PC-3 (cell line): ENCODE measurements at regions not wholly inside any gene's neighbourhood (a gene's known extent, or its start where the extent isn't known, plus 50 kb on each side); places are given as distances from the start of the nearest gene placed in this dataset.

Experiments
- EZH2 ChIP-seq: fragments of 300-600 bp; sonication (generic); IDR thresholded peaks from one replicate; pipeline ENCODE4 v1.6.1; 2017; ENCODE audit warnings: antibody characterized with exemption, mild to moderate bottlenecking, low read length; ENCODE audit not compliant: unreplicated experiment
- TF ChIP-seq, protein P1 (sequence below): fragments of 300-600 bp; sonication (generic); conservative IDR thresholded peaks from 2 replicates; pipeline ENCODE4 v1.5.1; 2017; ENCODE audit warnings: antibody characterized with exemption, low read depth, mild to moderate bottlenecking, low read length

DNA sequence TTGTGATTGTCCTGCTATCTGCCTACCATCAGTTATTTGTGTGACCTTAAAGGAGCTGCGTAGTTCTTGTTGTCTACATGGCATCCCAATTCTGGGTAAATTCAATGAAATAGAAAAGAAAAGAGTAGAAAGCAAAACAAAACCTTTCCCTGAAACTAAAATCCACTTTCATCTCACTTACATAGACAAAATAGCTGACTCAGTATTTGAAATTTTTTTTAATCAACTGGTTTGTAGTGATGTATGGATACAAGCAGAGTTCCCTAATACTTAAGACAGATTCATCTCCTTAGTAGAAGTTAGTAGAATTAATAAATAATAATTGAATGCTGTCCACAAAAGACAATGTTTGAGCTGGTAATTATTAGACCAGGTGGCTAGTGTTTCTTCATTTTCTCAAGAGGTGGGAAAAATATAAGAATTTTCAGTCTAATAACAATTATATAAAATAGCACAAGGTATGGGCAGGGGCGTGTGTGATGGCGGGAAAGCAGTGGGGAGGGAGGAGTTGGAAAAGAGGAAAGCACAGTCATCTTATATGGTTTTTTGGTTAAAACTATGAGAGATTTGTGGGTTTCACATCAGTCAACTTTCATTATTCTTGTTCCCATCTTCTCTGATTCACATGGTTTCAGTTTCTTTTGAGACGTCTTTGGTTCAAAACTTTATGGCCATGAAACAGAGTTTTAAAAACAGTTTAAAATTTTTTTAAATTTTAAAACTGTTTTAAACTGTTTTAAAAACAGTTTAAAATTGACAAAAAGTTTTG, 275.2 kb downstream of the SPRY1 start:
- TF ChIP-seq, protein P1, sequence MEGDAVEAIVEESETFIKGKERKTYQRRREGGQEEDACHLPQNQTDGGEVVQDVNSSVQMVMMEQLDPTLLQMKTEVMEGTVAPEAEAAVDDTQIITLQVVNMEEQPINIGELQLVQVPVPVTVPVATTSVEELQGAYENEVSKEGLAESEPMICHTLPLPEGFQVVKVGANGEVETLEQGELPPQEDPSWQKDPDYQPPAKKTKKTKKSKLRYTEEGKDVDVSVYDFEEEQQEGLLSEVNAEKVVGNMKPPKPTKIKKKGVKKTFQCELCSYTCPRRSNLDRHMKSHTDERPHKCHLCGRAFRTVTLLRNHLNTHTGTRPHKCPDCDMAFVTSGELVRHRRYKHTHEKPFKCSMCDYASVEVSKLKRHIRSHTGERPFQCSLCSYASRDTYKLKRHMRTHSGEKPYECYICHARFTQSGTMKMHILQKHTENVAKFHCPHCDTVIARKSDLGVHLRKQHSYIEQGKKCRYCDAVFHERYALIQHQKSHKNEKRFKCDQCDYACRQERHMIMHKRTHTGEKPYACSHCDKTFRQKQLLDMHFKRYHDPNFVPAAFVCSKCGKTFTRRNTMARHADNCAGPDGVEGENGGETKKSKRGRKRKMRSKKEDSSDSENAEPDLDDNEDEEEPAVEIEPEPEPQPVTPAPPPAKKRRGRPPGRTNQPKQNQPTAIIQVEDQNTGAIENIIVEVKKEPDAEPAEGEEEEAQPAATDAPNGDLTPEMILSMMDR, result no peak
- TF ChIP-seq EZH2, result no peak
